ENCODE measurements at regions not wholly inside any gene's neighbourhood (a gene's known extent, or its start where the extent isn't known, plus 50 kb on each side); places are given as distances from the start of the nearest gene placed in this dataset.

DNA sequence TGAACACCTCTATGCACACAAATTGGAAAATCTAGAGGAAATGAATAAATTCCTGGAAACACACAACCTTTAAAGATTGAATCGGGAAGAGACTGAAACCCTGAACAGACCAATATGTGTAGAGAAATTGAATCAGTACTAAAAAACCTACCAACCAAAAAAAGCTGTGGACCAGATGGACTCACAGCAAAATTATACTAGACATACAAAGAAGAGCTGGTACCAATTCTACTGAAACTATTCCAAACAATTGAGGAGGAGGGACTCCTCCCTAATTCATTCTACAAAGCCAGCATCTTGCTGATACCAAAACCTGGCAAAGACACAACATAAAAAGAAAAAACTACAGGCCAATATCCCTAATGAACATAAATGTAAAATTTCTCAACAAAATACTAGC, 54.4 kb upstream of the SEZ6L start:
- ATAC-seq (no peak), DNase-seq (no peak)
- Mint-ChIP-seq H3K27ac (no peak overlapping the region), H3K4me1 (ENCODE audit: low read depth) (no peaks in the 10 kb centered on the region), H3K9me3 (no peaks in the 10 kb centered on the region), H3K27me3 (peaks cover 25% of the 10 kb centered on the region), H3K4me3 (no peak overlapping the region), H3K36me3 (ENCODE audit: low read depth) (no peaks in the 10 kb centered on the region)
- TF ChIP-seq, protein P1, sequence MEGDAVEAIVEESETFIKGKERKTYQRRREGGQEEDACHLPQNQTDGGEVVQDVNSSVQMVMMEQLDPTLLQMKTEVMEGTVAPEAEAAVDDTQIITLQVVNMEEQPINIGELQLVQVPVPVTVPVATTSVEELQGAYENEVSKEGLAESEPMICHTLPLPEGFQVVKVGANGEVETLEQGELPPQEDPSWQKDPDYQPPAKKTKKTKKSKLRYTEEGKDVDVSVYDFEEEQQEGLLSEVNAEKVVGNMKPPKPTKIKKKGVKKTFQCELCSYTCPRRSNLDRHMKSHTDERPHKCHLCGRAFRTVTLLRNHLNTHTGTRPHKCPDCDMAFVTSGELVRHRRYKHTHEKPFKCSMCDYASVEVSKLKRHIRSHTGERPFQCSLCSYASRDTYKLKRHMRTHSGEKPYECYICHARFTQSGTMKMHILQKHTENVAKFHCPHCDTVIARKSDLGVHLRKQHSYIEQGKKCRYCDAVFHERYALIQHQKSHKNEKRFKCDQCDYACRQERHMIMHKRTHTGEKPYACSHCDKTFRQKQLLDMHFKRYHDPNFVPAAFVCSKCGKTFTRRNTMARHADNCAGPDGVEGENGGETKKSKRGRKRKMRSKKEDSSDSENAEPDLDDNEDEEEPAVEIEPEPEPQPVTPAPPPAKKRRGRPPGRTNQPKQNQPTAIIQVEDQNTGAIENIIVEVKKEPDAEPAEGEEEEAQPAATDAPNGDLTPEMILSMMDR (IDR thresholded peaks at IDR 0.05), result no peak
- ChIA-PET POLR2A (no interaction called here), CTCF (interaction anchor here (0.7 kb wide), 1 partner anchor 58 kb away, joined by 3 read pairs; no protein-coding TSS in a partner anchor)
- intact Hi-C loops (cut with micrococcal nuclease), result no loop called here

DNA sequence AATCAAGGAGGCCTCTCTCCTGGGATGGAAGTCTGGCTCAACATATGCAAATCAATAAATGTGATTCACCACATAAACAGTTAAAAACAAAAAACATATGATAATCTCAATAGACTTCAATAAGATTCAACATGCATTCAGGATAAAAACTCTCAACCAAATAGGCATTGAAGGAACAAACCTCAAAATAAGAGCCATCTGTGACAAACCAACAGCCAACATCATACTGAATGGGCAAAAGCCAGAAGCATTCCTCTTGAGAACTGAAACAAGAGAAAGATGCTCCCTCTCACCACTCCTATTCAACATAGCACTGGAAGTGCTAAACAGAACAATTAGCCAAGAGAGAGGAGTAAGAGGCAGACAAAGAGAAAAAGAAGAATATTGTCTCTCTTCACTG, 54.0 kb upstream of the SEZ6L start:
- ATAC-seq, result no peak
- no peaks in the 10 kb centered on the region for H3K4me1 Mint-ChIP-seq (ENCODE audit: low read depth)
- ChIA-PET CTCF (no interaction called here), POLR2A (no interaction called here)
- H3K27ac Mint-ChIP-seq, result no peak overlapping the region
- TF ChIP-seq, protein P1 (IDR thresholded peaks at IDR 0.05), result no peak
- intact Hi-C loops (cut with micrococcal nuclease), result no loop called here
- H3K36me3 Mint-ChIP-seq (ENCODE audit: low read depth), result no peaks in the 10 kb centered on the region
- H3K4me3 Mint-ChIP-seq, result no peak overlapping the region
- H3K9me3 Mint-ChIP-seq, result peaks cover 2% of the 10 kb centered on the region
- DNase-seq, result no peak
- peaks cover 25% of the 10 kb centered on the region for H3K27me3 Mint-ChIP-seq
